ENCODE measurements at regions not wholly inside any gene's neighbourhood (a gene's known extent, or its start where the extent isn't known, plus 50 kb on each side); places are given as distances from the start of the nearest gene placed in this dataset.

DNA sequence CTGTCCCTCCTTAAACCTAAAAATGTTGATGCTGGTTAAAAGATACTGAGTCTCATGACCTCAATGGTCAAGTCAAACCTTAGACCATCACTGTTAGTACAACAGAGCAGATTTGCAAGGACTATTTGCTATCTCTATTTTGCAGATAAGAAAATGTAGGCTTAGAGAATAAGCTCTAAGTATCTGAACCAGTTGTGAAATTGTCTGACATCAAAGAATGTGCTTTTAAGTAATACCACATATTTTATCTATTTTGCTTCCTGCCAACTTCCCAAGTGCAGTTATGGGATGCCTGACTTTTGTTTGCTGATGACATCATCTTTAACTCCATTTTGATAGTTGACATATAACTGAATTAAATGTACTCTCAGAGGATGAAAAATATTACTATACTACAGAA, 83.6 kb upstream of the TMEM106B start:
- Histone ChIP-seq H3K36me3 (ENCODE audit: insufficient read depth, low read length) (no peaks in the 10 kb centered on the region), H3K9ac (ENCODE audit: low read depth, low read length) (no peak overlapping the region), H3K9me3 (ENCODE audit: insufficient read depth, low read depth, low read length) (no peaks in the 10 kb centered on the region), H3K27me3 (ENCODE audit: insufficient read depth, low read length) (no peaks in the 10 kb centered on the region), H3K4me1 (ENCODE audit: insufficient read depth, low read length) (no peaks in the 10 kb centered on the region), H3K4me3 (ENCODE audit: low read length) (no peak overlapping the region), H3K27ac (ENCODE audit: low read depth, low read length) (no peak overlapping the region)

- Histone ChIP-seq H3K36me3 (ENCODE audit: insufficient read depth, low read length) (no peaks in the 10 kb centered on the region), H3K4me1 (ENCODE audit: insufficient read depth, low read length) (no peaks in the 10 kb centered on the region), H3K27me3 (ENCODE audit: insufficient read depth, low read length) (no peaks in the 10 kb centered on the region), H3K4me3 (ENCODE audit: low read length) (no peak overlapping the region), H3K9ac (ENCODE audit: low read depth, low read length) (no peak overlapping the region), H3K27ac (ENCODE audit: low read depth, low read length) (no peak overlapping the region), H3K9me3 (ENCODE audit: insufficient read depth, low read depth, low read length) (no peaks in the 10 kb centered on the region)
Observed at GRCh38 chr7:12130609-12131008, 80.5 kb upstream of the TMEM106B start.

DNA sequence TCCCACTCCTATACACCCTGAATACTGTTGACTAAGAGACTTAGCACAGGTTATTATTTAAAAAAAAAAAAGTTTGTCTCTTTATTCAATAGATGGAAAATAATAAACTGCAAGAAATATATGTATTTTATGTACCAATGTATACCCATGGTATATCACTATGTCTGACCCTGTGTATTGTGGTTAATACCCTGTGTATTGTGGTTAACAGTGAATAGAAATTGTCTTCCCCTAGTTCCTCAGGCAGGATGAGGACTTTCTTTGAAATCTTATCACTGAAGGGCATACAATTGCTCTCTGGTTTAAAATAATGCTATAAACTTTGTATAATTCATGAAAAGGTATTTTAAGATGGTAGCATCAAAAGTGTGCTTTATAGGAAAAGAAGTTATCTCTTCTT, 80.0 kb upstream of the TMEM106B start:
- H3K27ac ChIP-seq (ENCODE audit: low read depth, low read length), result no peak overlapping the region
- no peak overlapping the region for H3K9ac ChIP-seq (ENCODE audit: low read depth, low read length)
- H3K27me3 ChIP-seq (ENCODE audit: insufficient read depth, low read length), result no peaks in the 10 kb centered on the region
- no peaks in the 10 kb centered on the region for H3K9me3 ChIP-seq (ENCODE audit: insufficient read depth, low read depth, low read length)
- no peaks in the 10 kb centered on the region for H3K4me1 ChIP-seq (ENCODE audit: insufficient read depth, low read length)
- H3K36me3 ChIP-seq (ENCODE audit: insufficient read depth, low read length), result no peaks in the 10 kb centered on the region
- H3K4me3 ChIP-seq (ENCODE audit: low read length), result no peak overlapping the region

GRCh38 chr7:12133865-12134264, 77.2 kb upstream of the TMEM106B start:
- Histone ChIP-seq H3K4me1 (ENCODE audit: insufficient read depth, low read length) (no peaks in the 10 kb centered on the region), H3K9me3 (ENCODE audit: insufficient read depth, low read depth, low read length) (no peaks in the 10 kb centered on the region), H3K36me3 (ENCODE audit: insufficient read depth, low read length) (no peaks in the 10 kb centered on the region), H3K4me3 (ENCODE audit: low read length) (no peak overlapping the region), H3K27me3 (ENCODE audit: insufficient read depth, low read length) (no peaks in the 10 kb centered on the region), H3K27ac (ENCODE audit: low read depth, low read length) (no peak overlapping the region), H3K9ac (ENCODE audit: low read depth, low read length) (no peak overlapping the region)

GRCh38 chr7:12136523-12136922, 74.6 kb upstream of the TMEM106B start:
- Histone ChIP-seq H3K9me3 (ENCODE audit: insufficient read depth, low read depth, low read length) (no peaks in the 10 kb centered on the region), H3K27me3 (ENCODE audit: insufficient read depth, low read length) (no peaks in the 10 kb centered on the region), H3K4me1 (ENCODE audit: insufficient read depth, low read length) (no peaks in the 10 kb centered on the region), H3K9ac (ENCODE audit: low read depth, low read length) (no peak overlapping the region), H3K36me3 (ENCODE audit: insufficient read depth, low read length) (no peaks in the 10 kb centered on the region), H3K4me3 (ENCODE audit: low read length) (no peak overlapping the region), H3K27ac (ENCODE audit: low read depth, low read length) (no peak overlapping the region)

DNA sequence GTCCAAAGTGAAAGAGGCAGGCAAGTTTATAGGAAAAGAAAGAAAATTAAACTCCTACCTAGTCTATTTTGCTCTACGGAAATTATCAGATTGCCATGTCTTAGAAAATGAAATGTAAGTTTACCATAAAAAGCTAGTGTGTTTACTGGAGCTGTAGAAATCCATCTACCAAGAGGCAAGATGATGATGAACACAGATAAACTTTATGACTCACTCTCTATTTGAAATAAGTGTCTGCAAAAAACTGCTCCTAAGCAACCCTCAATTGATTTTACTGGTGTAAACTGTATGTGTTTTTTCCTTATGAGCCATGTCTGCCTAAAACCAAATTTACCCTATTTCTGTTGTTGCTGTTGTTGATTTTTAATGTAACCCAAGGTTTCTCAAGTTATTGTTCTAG, 73.8 kb upstream of the TMEM106B start:
- no peaks in the 10 kb centered on the region for H3K27me3 ChIP-seq (ENCODE audit: insufficient read depth, low read length)
- no peak overlapping the region for H3K4me3 ChIP-seq (ENCODE audit: low read length)
- no CpG with 5 or more reads among the region's 1 CpG for WGBS
- no peaks in the 10 kb centered on the region for H3K9me3 ChIP-seq (ENCODE audit: insufficient read depth, low read depth, low read length)
- no peak overlapping the region for H3K27ac ChIP-seq (ENCODE audit: low read depth, low read length)
- no peak overlapping the region for H3K9ac ChIP-seq (ENCODE audit: low read depth, low read length)
- H3K36me3 ChIP-seq (ENCODE audit: insufficient read depth, low read length), result no peaks in the 10 kb centered on the region
- no peaks in the 10 kb centered on the region for H3K4me1 ChIP-seq (ENCODE audit: insufficient read depth, low read length)

GRCh38 chr7:12138421-12138820, 72.7 kb upstream of the TMEM106B start:
- Histone ChIP-seq H3K27me3 (ENCODE audit: insufficient read depth, low read length) (no peaks in the 10 kb centered on the region), H3K9ac (ENCODE audit: low read depth, low read length) (no peak overlapping the region), H3K4me3 (ENCODE audit: low read length) (no peak overlapping the region), H3K36me3 (ENCODE audit: insufficient read depth, low read length) (no peaks in the 10 kb centered on the region), H3K4me1 (ENCODE audit: insufficient read depth, low read length) (no peaks in the 10 kb centered on the region), H3K27ac (ENCODE audit: low read depth, low read length) (no peak overlapping the region), H3K9me3 (ENCODE audit: insufficient read depth, low read depth, low read length) (no peaks in the 10 kb centered on the region)
- 89% methylated on average over 4 of the region's 4 CpGs for WGBS

- no peaks in the 10 kb centered on the region for H3K4me1 ChIP-seq (ENCODE audit: insufficient read depth, low read length)
- no peaks in the 10 kb centered on the region for H3K36me3 ChIP-seq (ENCODE audit: insufficient read depth, low read length)
- no peaks in the 10 kb centered on the region for H3K9me3 ChIP-seq (ENCODE audit: insufficient read depth, low read depth, low read length)
- no peak overlapping the region for H3K9ac ChIP-seq (ENCODE audit: low read depth, low read length)
- H3K27ac ChIP-seq (ENCODE audit: low read depth, low read length), result no peak overlapping the region
- WGBS, result 92% methylated on average over 6 of the region's 6 CpGs
- no peaks in the 10 kb centered on the region for H3K27me3 ChIP-seq (ENCODE audit: insufficient read depth, low read length)
- no peak overlapping the region for H3K4me3 ChIP-seq (ENCODE audit: low read length)
Observed at GRCh38 chr7:12139416-12139815, 71.7 kb upstream of the TMEM106B start.

DNA sequence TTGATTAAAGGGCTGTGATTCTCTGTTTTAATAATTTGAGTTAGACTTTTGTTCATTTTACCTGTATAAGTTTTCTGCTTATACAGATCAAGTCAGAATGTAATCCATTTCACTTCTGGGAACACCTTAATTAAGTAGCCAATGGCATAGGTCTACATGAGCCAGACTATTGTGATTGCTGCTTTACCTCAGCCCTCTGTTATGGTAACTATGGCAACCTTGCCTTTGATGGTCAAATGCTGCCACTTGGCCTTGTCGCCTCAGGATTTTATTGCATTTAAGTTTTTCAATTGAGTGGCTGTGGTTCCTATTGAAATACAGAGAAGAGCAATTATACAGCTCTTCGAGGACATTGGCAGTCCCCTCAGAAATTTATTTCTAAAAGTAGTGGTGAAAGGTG, 64.3 kb upstream of the TMEM106B start:
- Histone ChIP-seq H3K4me1 (ENCODE audit: insufficient read depth, low read length) (no peaks in the 10 kb centered on the region), H3K27ac (ENCODE audit: low read depth, low read length) (no peak overlapping the region), H3K27me3 (ENCODE audit: insufficient read depth, low read length) (no peaks in the 10 kb centered on the region), H3K9ac (ENCODE audit: low read depth, low read length) (no peak overlapping the region), H3K4me3 (ENCODE audit: low read length) (no peak overlapping the region), H3K36me3 (ENCODE audit: insufficient read depth, low read length) (no peaks in the 10 kb centered on the region), H3K9me3 (ENCODE audit: insufficient read depth, low read depth, low read length) (no peaks in the 10 kb centered on the region)
- 64% methylated on average over 2 of the region's 2 CpGs for WGBS

GRCh38 chr7:12152196-12152918, 58.7 kb upstream of the TMEM106B start:
- Histone ChIP-seq H3K4me3 (ENCODE audit: low read length) (no peak overlapping the region), H3K4me1 (ENCODE audit: insufficient read depth, low read length) (no peaks in the 10 kb centered on the region), H3K9ac (ENCODE audit: low read depth, low read length) (no peak overlapping the region), H3K27me3 (ENCODE audit: insufficient read depth, low read length) (no peaks in the 10 kb centered on the region), H3K9me3 (ENCODE audit: insufficient read depth, low read depth, low read length) (no peaks in the 10 kb centered on the region), H3K36me3 (ENCODE audit: insufficient read depth, low read length) (no peaks in the 10 kb centered on the region), H3K27ac (ENCODE audit: low read depth, low read length) (no peak overlapping the region)
- 90% methylated on average over 4 of the region's 5 CpGs for WGBS

DNA sequence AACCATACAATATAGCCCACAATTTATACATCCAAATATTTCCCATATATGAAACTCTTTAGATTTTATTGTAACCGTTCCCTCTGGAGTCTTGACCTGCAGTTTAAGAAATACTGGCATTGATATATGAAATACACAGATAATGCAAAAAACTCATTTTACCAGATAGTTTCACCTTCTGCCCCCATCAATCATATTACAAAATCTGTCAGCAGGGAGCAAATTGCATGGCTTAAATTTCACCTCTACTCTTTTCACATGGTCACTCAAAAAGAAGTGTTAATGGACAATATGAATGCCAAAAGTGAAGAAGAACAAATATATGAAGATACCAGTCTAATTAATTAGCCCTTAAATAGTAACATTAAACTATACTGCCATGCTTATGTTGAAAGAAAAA, 57.0 kb upstream of the TMEM106B start:
- Histone ChIP-seq H3K9ac (ENCODE audit: low read depth, low read length) (no peak overlapping the region), H3K27me3 (ENCODE audit: insufficient read depth, low read length) (no peaks in the 10 kb centered on the region), H3K4me1 (ENCODE audit: insufficient read depth, low read length) (no peaks in the 10 kb centered on the region), H3K27ac (ENCODE audit: low read depth, low read length) (no peak overlapping the region), H3K9me3 (ENCODE audit: insufficient read depth, low read depth, low read length) (no peaks in the 10 kb centered on the region), H3K36me3 (ENCODE audit: insufficient read depth, low read length) (no peaks in the 10 kb centered on the region), H3K4me3 (ENCODE audit: low read length) (no peak overlapping the region)
- 100% methylated on average over 1 of the region's 1 CpG for WGBS

- Histone ChIP-seq H3K27me3 (ENCODE audit: insufficient read depth, low read length) (no peaks in the 10 kb centered on the region), H3K36me3 (ENCODE audit: insufficient read depth, low read length) (no peaks in the 10 kb centered on the region), H3K4me1 (ENCODE audit: insufficient read depth, low read length) (no peaks in the 10 kb centered on the region), H3K27ac (ENCODE audit: low read depth, low read length) (no peak overlapping the region), H3K9ac (ENCODE audit: low read depth, low read length) (no peak overlapping the region), H3K4me3 (ENCODE audit: low read length) (no peak overlapping the region), H3K9me3 (ENCODE audit: insufficient read depth, low read depth, low read length) (no peaks in the 10 kb centered on the region)
- 0% methylated on average over 1 of the region's 1 CpG for WGBS
Observed at GRCh38 chr7:12157517-12157916, 53.6 kb upstream of the TMEM106B start.

Data from HUES64 (cell line).